Ectodermal cell (in vitro differentiated cells): ENCODE measurements at regions not wholly inside any gene's neighbourhood (a gene's known extent, or its start where the extent isn't known, plus 50 kb on each side); places are given as distances from the start of the nearest gene placed in this dataset.

Experiments used
- H3K27ac ChIP-seq: 2 replicates; pipeline ENCODE4 v1.7.0; 2013; ENCODE audit warnings: mild to moderate bottlenecking, low read depth, low read length; ENCODE audit not compliant: insufficient read depth, poor library complexity, severe bottlenecking
- H3K27me3 ChIP-seq: 2 replicates; pipeline ENCODE4 v1.7.0; 2013; ENCODE audit warnings: mild to moderate bottlenecking, low read length; ENCODE audit not compliant: insufficient read depth, control insufficient read depth, poor library complexity, severe bottlenecking
- H3K36me3 ChIP-seq: one replicate; pipeline ENCODE4 v1.7.0; 2013; ENCODE audit warnings: low read length; ENCODE audit not compliant: control insufficient read depth, insufficient read depth
- H3K4me1 ChIP-seq: one replicate; pipeline ENCODE4 v1.7.0; 2013; ENCODE audit warnings: low read length; ENCODE audit not compliant: control insufficient read depth, insufficient read depth
- H3K4me3 ChIP-seq: 2 replicates; pipeline ENCODE4 v1.7.0; 2013; ENCODE audit warnings: low read depth, low read length, control low read depth; ENCODE audit not compliant: insufficient read depth
- H3K9me3 ChIP-seq: 2 replicates; pipeline ENCODE4 v1.7.0; 2013; ENCODE audit warnings: mild to moderate bottlenecking, low read length, moderate library complexity; ENCODE audit not compliant: control insufficient read depth
- whole genome bisulfite sequencing, 2 experiments: methylation state at CpG; one replicate each; pipeline ENCODE4 v1.1.7; 2013; ENCODE audit warnings: missing lambda C conversion rate in 2 of 2; 5-methylcytosine and 5-hydroxymethylcytosine counted together

- Histone ChIP-seq H3K27me3 (no peaks in the 10 kb centered on the region), H3K4me3 (no peak overlapping the region), H3K36me3 (no peaks in the 10 kb centered on the region), H3K4me1 (no peaks in the 10 kb centered on the region), H3K27ac (no peak overlapping the region), H3K9me3 (no peaks in the 10 kb centered on the region)
Measured at GRCh38 chr2:157984866-157985265, 108.7 kb upstream of the ACVR1 start.

- 89 to 90% methylated on average over 4 of the region's 4 CpGs for WGBS, 2 experiments
- Histone ChIP-seq H3K4me1 (no peaks in the 10 kb centered on the region), H3K9me3 (no peaks in the 10 kb centered on the region), H3K36me3 (no peaks in the 10 kb centered on the region), H3K4me3 (no peak overlapping the region), H3K27me3 (no peaks in the 10 kb centered on the region), H3K27ac (no peak overlapping the region)
Measured at GRCh38 chr2:157980020-157980419, 103.9 kb upstream of the ACVR1 start.

- Histone ChIP-seq H3K27ac (no peak overlapping the region), H3K9me3 (no peaks in the 10 kb centered on the region)
Measured at GRCh38 chr2:157971702-157972101, 95.6 kb upstream of the ACVR1 start.

GRCh38 chr2:157967856-157968255, 91.7 kb upstream of the ACVR1 start:
- H3K27me3 ChIP-seq = no peaks in the 10 kb centered on the region
- no peaks in the 10 kb centered on the region for H3K36me3 ChIP-seq
- H3K27ac ChIP-seq = no peak overlapping the region
- WGBS, 2 experiments = 92 to 93% methylated on average over 21 of the region's 21 CpGs
- H3K4me3 ChIP-seq = no peak overlapping the region
- no peaks in the 10 kb centered on the region for H3K4me1 ChIP-seq
- H3K9me3 ChIP-seq = no peaks in the 10 kb centered on the region

More at GRCh38 chr2:157971702-157972101, 95.6 kb upstream of the ACVR1 start:
- Histone ChIP-seq H3K4me3 (no peak overlapping the region), H3K27me3 (no peaks in the 10 kb centered on the region), H3K36me3 (no peaks in the 10 kb centered on the region), H3K4me1 (no peaks in the 10 kb centered on the region)

GRCh38 chr2:157959249-157959648, 83.1 kb upstream of the ACVR1 start:
- WGBS, 2 experiments = 87 to 89% methylated on average over 3 of the region's 3 CpGs
- H3K4me1 ChIP-seq = no peaks in the 10 kb centered on the region
- H3K36me3 ChIP-seq = no peaks in the 10 kb centered on the region
- H3K4me3 ChIP-seq = no peak overlapping the region
- no peaks in the 10 kb centered on the region for H3K27me3 ChIP-seq
- no peak overlapping the region for H3K27ac ChIP-seq
- H3K9me3 ChIP-seq = no peaks in the 10 kb centered on the region

GRCh38 chr2:157957596-157957995, 81.5 kb upstream of the ACVR1 start:
- Histone ChIP-seq H3K27ac (no peak overlapping the region), H3K36me3 (no peaks in the 10 kb centered on the region), H3K4me3 (no peak overlapping the region), H3K9me3 (no peaks in the 10 kb centered on the region), H3K27me3 (no peaks in the 10 kb centered on the region), H3K4me1 (no peaks in the 10 kb centered on the region)
- 84 to 87% methylated on average over 3 of the region's 3 CpGs for WGBS, 2 experiments

- Histone ChIP-seq H3K4me3 (no peak overlapping the region), H3K4me1 (no peaks in the 10 kb centered on the region), H3K27me3 (no peaks in the 10 kb centered on the region), H3K9me3 (no peaks in the 10 kb centered on the region), H3K36me3 (no peaks in the 10 kb centered on the region), H3K27ac (no peak overlapping the region)
- 90 to 93% methylated on average over 4 of the region's 4 CpGs for WGBS, 2 experiments
Measured at GRCh38 chr2:157952558-157952957, 76.4 kb upstream of the ACVR1 start.

- Histone ChIP-seq H3K9me3 (no peaks in the 10 kb centered on the region), H3K27me3 (peaks cover 5% of the 10 kb centered on the region), H3K36me3 (no peaks in the 10 kb centered on the region), H3K4me3 (no peak overlapping the region), H3K4me1 (no peaks in the 10 kb centered on the region), H3K27ac (no peak overlapping the region)
Measured at GRCh38 chr2:157948856-157949255, 72.7 kb upstream of the ACVR1 start.

- Histone ChIP-seq H3K36me3 (no peaks in the 10 kb centered on the region), H3K27ac (no peak overlapping the region), H3K27me3 (peaks cover 5% of the 10 kb centered on the region), H3K4me3 (no peak overlapping the region), H3K4me1 (no peaks in the 10 kb centered on the region), H3K9me3 (no peaks in the 10 kb centered on the region)
- WGBS, 2 experiments = 100% methylated on average over 1 of the region's 1 CpG; no CpG with 5 or more reads in 1 of the 2 experiments
Measured at GRCh38 chr2:157946919-157947557, 70.9 kb upstream of the ACVR1 start.

GRCh38 chr2:157940024-157940423, 63.9 kb upstream of the ACVR1 start:
- Histone ChIP-seq H3K4me3 (no peak overlapping the region), H3K36me3 (no peaks in the 10 kb centered on the region), H3K4me1 (no peaks in the 10 kb centered on the region), H3K9me3 (no peaks in the 10 kb centered on the region), H3K27me3 (peaks cover 49% of the 10 kb centered on the region), H3K27ac (no peak overlapping the region)
- 80 to 91% methylated on average over 2 of the region's 3 CpGs for WGBS, 2 experiments

- Histone ChIP-seq H3K27me3 (peaks cover 64% of the 10 kb centered on the region), H3K27ac (no peak overlapping the region)
- WGBS, 2 experiments = 89 to 96% methylated on average over 3 of the region's 3 CpGs
Measured at GRCh38 chr2:157938556-157938955, 62.4 kb upstream of the ACVR1 start.

More at GRCh38 chr2:157938556-157938955, 62.4 kb upstream of the ACVR1 start:
- H3K4me3 ChIP-seq = no peak overlapping the region
- H3K4me1 ChIP-seq = peaks cover 5% of the 10 kb centered on the region
- no peaks in the 10 kb centered on the region for H3K36me3 ChIP-seq
- no peaks in the 10 kb centered on the region for H3K9me3 ChIP-seq
